IMR-90 (cell line): ENCODE measurements at regions not wholly inside any gene's neighbourhood (a gene's known extent, or its start where the extent isn't known, plus 50 kb on each side); places are given as distances from the start of the nearest gene placed in this dataset.

ENCODE experiments used
- ATAC-seq: fragments of 200-7000 bp; cut with Tn5 transposase; 2 replicates; pipeline ENCODE4 v1.9.1; 2020; ENCODE audit warnings: low read depth, mild to moderate bottlenecking, moderate library complexity
- BruUV-seq: library from RNA; stranded (reverse); fragments of 400-500 nt; replicated peaks from 2 replicates; lab custom pipeline; 2021; lab: Mats Ljungman, UMichigan
- CTCF ChIA-PET: fragments of 300-600 bp; formaldehyde crosslinking; extraction: SDS; loops from one replicate; lab custom pipeline; 2021; ENCODE audit warnings: antibody characterized with exemption; lab: Yijun Ruan, JAX
- POLR2A ChIA-PET: fragments of 300-600 bp; sonication (Branson Sonifier 250); formaldehyde crosslinking; loops from one replicate; lab custom pipeline; 2022; ENCODE audit warnings: antibody characterized with exemption; ENCODE audit not compliant: unreplicated experiment; lab: Charles Lee
- DNase-seq: peaks from one replicate; pipeline ENCODE4 v3.0.0; 2013
- H2AFZ ChIP-seq: replicated peaks from 2 replicates; pipeline ENCODE3; 2013; ENCODE audit warnings: low read length, mild to moderate bottlenecking; ENCODE audit not compliant: poor library complexity
- H2AK5ac ChIP-seq: 2 replicates; pipeline ENCODE4 v1.6.1; 2013; ENCODE audit warnings: low read depth, low read length, inconsistent platforms
- H2AK9ac ChIP-seq: replicated peaks from 2 replicates; pipeline ENCODE3; 2013; ENCODE audit warnings: mild to moderate bottlenecking, low read depth, low read length, moderate library complexity; ENCODE audit not compliant: poor library complexity
- H2BK120ac ChIP-seq: 2 replicates; pipeline ENCODE4 v1.6.1; 2013; ENCODE audit warnings: low read depth, low read length, inconsistent platforms
- H2BK15ac ChIP-seq: 3 replicates; pipeline ENCODE4 v1.6.1; 2013; ENCODE audit warnings: low read depth, low read length, inconsistent platforms
- H2BK20ac ChIP-seq: 2 replicates; pipeline ENCODE4 v1.6.1; 2013; ENCODE audit warnings: low read depth, mild to moderate bottlenecking, inconsistent platforms, low read length, moderate library complexity
- H2BK5ac ChIP-seq: 2 replicates; pipeline ENCODE4 v1.6.1; 2013; ENCODE audit warnings: mild to moderate bottlenecking, low read depth, low read length, inconsistent platforms; ENCODE audit not compliant: poor library complexity, severe bottlenecking
- H3K14ac ChIP-seq: replicated peaks from 2 replicates; pipeline ENCODE4 v1.6.1; 2013; ENCODE audit warnings: low read depth, low read length, inconsistent platforms
- H3K18ac ChIP-seq: 2 replicates; pipeline ENCODE4 v1.6.1; 2013; ENCODE audit warnings: low read depth, low read length, control low read depth
- H3K23ac ChIP-seq: 2 replicates; pipeline ENCODE4 v1.6.1; 2013; ENCODE audit warnings: low read depth, low read length, inconsistent platforms
- H3K27ac ChIP-seq: 2 replicates; pipeline ENCODE4 v1.5.1; 2013; ENCODE audit warnings: mild to moderate bottlenecking, control low read depth, low read length; ENCODE audit not compliant: insufficient read depth
- H3K27me3 ChIP-seq: 2 replicates; pipeline ENCODE4 v1.6.1; 2013; ENCODE audit warnings: low read length; ENCODE audit not compliant: control insufficient read depth, insufficient read depth
- H3K36me3 ChIP-seq: 2 replicates; pipeline ENCODE4 v1.6.1; 2013; ENCODE audit warnings: low read length, mixed read lengths; ENCODE audit not compliant: control insufficient read depth, insufficient read depth
- H3K4ac ChIP-seq: 2 replicates; pipeline ENCODE4 v1.6.1; 2013; ENCODE audit warnings: low read depth, low read length, inconsistent platforms
- H3K4me1 ChIP-seq: 2 replicates; pipeline ENCODE4 v1.6.1; 2013; ENCODE audit warnings: low read length, mixed read lengths; ENCODE audit not compliant: control insufficient read depth, insufficient read depth
- H3K4me2 ChIP-seq: 2 replicates; pipeline ENCODE4 v1.6.1; 2013; ENCODE audit warnings: low read depth, mild to moderate bottlenecking, control low read depth, low read length, moderate library complexity
- H3K4me3 ChIP-seq: 2 replicates; pipeline ENCODE4 v1.5.1; 2013; ENCODE audit warnings: low read depth, mild to moderate bottlenecking, control low read depth, low read length, moderate library complexity; ENCODE audit not compliant: insufficient read depth
- H3K56ac ChIP-seq: 2 replicates; pipeline ENCODE4 v1.6.1; 2013; ENCODE audit warnings: low read length, inconsistent platforms; ENCODE audit not compliant: insufficient read depth; ENCODE audit errors: extremely low read depth
- H3K79me1 ChIP-seq, 2 experiments: 2 replicates each; pipeline ENCODE4 v1.6.1; 2013; ENCODE audit warnings: low read length in 2 of 2, inconsistent platforms in 1 of 2, low read depth in 1 of 2
- H3K9ac ChIP-seq: 2 replicates; pipeline ENCODE4 v1.6.1; 2013; ENCODE audit warnings: low read depth, low read length, control low read depth
- H3K9me1 ChIP-seq: 2 replicates; pipeline ENCODE4 v1.6.1; 2013; ENCODE audit warnings: low read length, inconsistent platforms; ENCODE audit not compliant: insufficient read depth
- H3K9me3 ChIP-seq: 2 replicates; pipeline ENCODE4 v1.6.1; 2013; ENCODE audit warnings: low read length; ENCODE audit not compliant: control insufficient read depth, insufficient read depth
- H4K20me1 ChIP-seq: 2 replicates; pipeline ENCODE4 v1.6.1; 2013; ENCODE audit warnings: low read length, inconsistent platforms; ENCODE audit not compliant: insufficient read depth
- H4K5ac ChIP-seq: 2 replicates; pipeline ENCODE4 v1.6.1; 2013; ENCODE audit warnings: mild to moderate bottlenecking, low read depth, low read length, control low read depth
- H4K8ac ChIP-seq, 2 experiments: 2 replicates each; pipeline ENCODE4 v1.6.1; 2013; ENCODE audit warnings: low read depth in 2 of 2, low read length in 2 of 2, control low read depth in 1 of 2, inconsistent platforms in 1 of 2
- H4K91ac ChIP-seq: 2 replicates; pipeline ENCODE4 v1.6.1; 2013; ENCODE audit warnings: low read depth, low read length, inconsistent platforms; ENCODE audit not compliant: insufficient read depth
- BHLHE40 ChIP-seq: fragments of 150-350 bp; IDR thresholded peaks from 2 replicates; pipeline ENCODE4 v1.6.1; 2016; ENCODE audit warnings: mild to moderate bottlenecking, low read depth, low read length
- CEBPB ChIP-seq: IDR thresholded peaks from 2 replicates; pipeline ENCODE4 v1.6.1; 2012; ENCODE audit warnings: low read depth, low read length, improper control_type of control experiment
- CHD1 ChIP-seq: IDR thresholded peaks from 2 replicates; pipeline ENCODE4 v1.6.1; 2012; ENCODE audit warnings: low read depth, low read length, improper control_type of control experiment
- CTCF ChIP-seq: conservative IDR thresholded peaks from 2 replicates; pipeline ENCODE4 v1.5.1; 2012; ENCODE audit warnings: mild to moderate bottlenecking, low read depth, low read length, improper control_type of control experiment
- ELK1 ChIP-seq: fragments of 150-350 bp; IDR thresholded peaks from 2 replicates; pipeline ENCODE4 v1.6.1; 2016; ENCODE audit warnings: low read depth, mild to moderate bottlenecking, low read length, moderate library complexity, borderline replicate concordance
- FOS ChIP-seq: fragments of 150-350 bp; IDR thresholded peaks from 2 replicates; pipeline ENCODE4 v1.6.1; 2016; ENCODE audit warnings: low read depth, low read length
- MAFK ChIP-seq: IDR thresholded peaks from 2 replicates; pipeline ENCODE4 v1.6.1; 2012; ENCODE audit warnings: low read depth, low read length, improper control_type of control experiment
- MAZ ChIP-seq: IDR thresholded peaks from 2 replicates; pipeline ENCODE4 v1.6.1; 2012; ENCODE audit warnings: low read depth, mild to moderate bottlenecking, low read length, improper control_type of control experiment, moderate library complexity, borderline replicate concordance
- MXI1 ChIP-seq: IDR thresholded peaks from 2 replicates; pipeline ENCODE4 v1.6.1; 2012; ENCODE audit warnings: low read depth, mild to moderate bottlenecking, low read length, moderate library complexity, borderline replicate concordance
- NFE2L2 ChIP-seq: fragments of 150-350 bp; IDR thresholded peaks from 2 replicates; pipeline ENCODE4 v1.6.1; 2016; ENCODE audit warnings: low read depth, mild to moderate bottlenecking, low read length
- POLR2A ChIP-seq: IDR thresholded peaks from 2 replicates; pipeline ENCODE4 v1.6.1; 2012; ENCODE audit warnings: mild to moderate bottlenecking, low read depth, low read length
- RAD21 ChIP-seq: IDR thresholded peaks from 2 replicates; pipeline ENCODE4 v1.6.1; 2012; ENCODE audit warnings: low read length, improper control_type of control experiment
- RCOR1 ChIP-seq: IDR thresholded peaks from 2 replicates; pipeline ENCODE4 v1.6.1; 2012; ENCODE audit warnings: mild to moderate bottlenecking, low read length, improper control_type of control experiment; ENCODE audit not compliant: insufficient replicate concordance
- RFX5 ChIP-seq: IDR thresholded peaks from 2 replicates; pipeline ENCODE4 v1.8.0; 2012; ENCODE audit warnings: low read depth, mild to moderate bottlenecking, low read length, moderate library complexity
- SMC3 ChIP-seq: fragments of 150-350 bp; IDR thresholded peaks from 2 replicates; pipeline ENCODE4 v1.6.1; 2016; ENCODE audit warnings: low read depth, mild to moderate bottlenecking, antibody characterized with exemption, low read length, moderate library complexity
- USF2 ChIP-seq: fragments of 150-350 bp; IDR thresholded peaks from 2 replicates; pipeline ENCODE4 v1.6.1; 2017; ENCODE audit warnings: mild to moderate bottlenecking, antibody characterized with exemption, low read length, low read depth
- whole genome bisulfite sequencing, 2 experiments: methylation state at CpG; one replicate each; pipeline versions ENCODE4 v1.1.5 to v1.1.7; 2013; ENCODE audit warnings: missing lambda C conversion rate in 2 of 2; ENCODE audit not compliant: insufficient read length in 1 of 2; ENCODE audit errors: extremely low coverage in 2 of 2; 5-methylcytosine and 5-hydroxymethylcytosine counted together
- dilution Hi-C: fragments of 300-500 bp; cut with HindIII; formaldehyde crosslinking; loops from one replicate; pipeline ENCODE4 v1.14.3; 2018; ENCODE audit warnings: low sequenced_read_pairs; ENCODE audit not compliant: unreplicated experiment
- in situ Hi-C: fragments of 300-500 bp; cut with MboI; formaldehyde crosslinking; loops from 3 replicates; pipeline ENCODE4 v1.14.3; 2019; ENCODE audit warnings: low sequenced_read_pairs, inconsistent platforms, mixed read lengths
- intact Hi-C: fragments of 100-400 bp; cut with micrococcal nuclease; formaldehyde crosslinking; loops from 2 replicates; pipeline ENCODE4 v1.10.0; 2022

GRCh38 chr10:53166325-53166724 is 393.7 kb upstream of the MBL2 start:
- ATAC-seq (no peak), DNase-seq (no peak)
- Histone ChIP-seq H3K56ac (no peak overlapping the region), H2AK9ac (no peak overlapping the region), H3K4me2 (no peak overlapping the region), H3K23ac (no peak overlapping the region), H2BK20ac (no peak overlapping the region), H4K8ac (no peak overlapping the region), H3K4ac (no peak overlapping the region), H3K9me3 (no peaks in the 10 kb centered on the region), H3K27me3 (no peaks in the 10 kb centered on the region), H2BK15ac (no peak overlapping the region), H3K14ac (no peak overlapping the region), H2AK5ac (no peak overlapping the region), H4K5ac (no peak overlapping the region), H3K4me1 (no peaks in the 10 kb centered on the region), H3K36me3 (no peaks in the 10 kb centered on the region), H3K9me1 (no peaks in the 10 kb centered on the region), H3K4me3 (no peak overlapping the region), H2BK120ac (no peak overlapping the region), H3K18ac (no peak overlapping the region), H3K79me1 (no peaks in the 10 kb centered on the region), H3K27ac (no peak overlapping the region), H2BK5ac (no peak overlapping the region), H4K20me1 (no peaks in the 10 kb centered on the region), H4K91ac (no peak overlapping the region), H3K9ac (no peak overlapping the region), H2AFZ (no peak overlapping the region)
- CTCF ChIA-PET: no interaction called here
- dilution Hi-C loops: no loop called here
- POLR2A ChIA-PET: no interaction called here
- in situ Hi-C loops: no loop called here
- BruUV-seq: no TSS peak
- TF ChIP-seq SMC3 (no peak), RFX5 (no peak), NFE2L2 (no peak), MAZ (no peak), CEBPB (no peak), BHLHE40 (no peak), USF2 (no peak), RCOR1 (no peak), POLR2A (no peak), CHD1 (no peak), CTCF (no peak), FOS (no peak), ELK1 (no peak), MXI1 (no peak), RAD21 (no peak), MAFK (no peak)
- intact Hi-C loops: no loop called here
- WGBS, 2 experiments: no CpG with 5 or more reads among the region's 3 CpGs
